Activated naive CD4-positive, alpha-beta T cell treated with anti-CD3 and anti-CD28 coated beads for 36 hours (primary cell): ENCODE measurements at regions not wholly inside any gene's neighbourhood (a gene's known extent, or its start where the extent isn't known, plus 50 kb on each side); places are given as distances from the start of the nearest gene placed in this dataset.

Experiments
- CTCF ChIA-PET: fragments of 350-600 bp; sonication (Branson Sonifier 250); formaldehyde crosslinking; loops from one replicate; lab custom pipeline; 2021; ENCODE audit warnings: antibody characterized with exemption; lab: Charles Lee
- DNase-seq: peaks from one replicate; pipeline ENCODE4 v3.0.0-alpha.2; 2020
- H3K27ac Mint-ChIP-seq: one replicate; pipeline ENCODE4 v1.8.0; 2021; ENCODE audit warnings: mild to moderate bottlenecking, mixed read lengths
- H3K27me3 Mint-ChIP-seq: one replicate; pipeline ENCODE4 v1.8.0; 2021; ENCODE audit warnings: low read depth, mixed read lengths
- H3K36me3 Mint-ChIP-seq: one replicate; pipeline ENCODE4 v1.8.0; 2021; ENCODE audit warnings: low read depth, mixed read lengths
- H3K4me1 Mint-ChIP-seq: one replicate; pipeline ENCODE4 v1.8.0; 2021; ENCODE audit warnings: low read depth, mixed read lengths
- H3K4me3 Mint-ChIP-seq: one replicate; pipeline ENCODE4 v1.8.0; 2021; ENCODE audit warnings: mild to moderate bottlenecking, moderate library complexity, mixed read lengths
- H3K9me3 Mint-ChIP-seq: one replicate; pipeline ENCODE4 v1.8.0; 2021; ENCODE audit warnings: mixed read lengths
- intact Hi-C: fragments of 100-400 bp; cut with micrococcal nuclease; formaldehyde crosslinking; loops from one replicate; pipeline ENCODE4 v1.15.1; 2023

DNA sequence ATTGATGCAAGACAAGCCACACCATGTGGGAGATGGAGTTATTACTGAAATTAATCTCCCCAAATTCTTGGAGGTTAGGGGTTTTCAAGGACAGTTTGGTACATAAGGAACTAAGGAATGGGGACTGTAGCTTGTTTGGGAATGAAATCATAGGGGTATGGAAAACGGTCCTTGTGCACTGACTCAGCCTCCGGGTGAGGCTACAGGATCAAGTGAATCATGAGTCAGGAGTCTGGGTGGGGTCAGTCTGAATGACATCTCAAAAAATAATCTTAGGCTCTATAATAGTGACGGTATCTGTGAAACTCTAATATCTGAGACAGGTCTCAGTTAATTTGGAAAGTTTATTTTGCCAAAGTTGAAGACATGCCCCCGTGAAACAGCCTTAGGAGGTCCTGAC lies 128.5 kb upstream of the CYSLTR1 start:
- DNase-seq = no peak
- no peaks in the 10 kb centered on the region for H3K4me1 Mint-ChIP-seq
- no peak overlapping the region for H3K27ac Mint-ChIP-seq
- H3K9me3 Mint-ChIP-seq = peaks cover 4% of the 10 kb centered on the region
- CTCF ChIA-PET = no interaction called here
- no peaks in the 10 kb centered on the region for H3K36me3 Mint-ChIP-seq
- no peak overlapping the region for H3K4me3 Mint-ChIP-seq
- intact Hi-C loops = no loop called here
- H3K27me3 Mint-ChIP-seq = no peaks in the 10 kb centered on the region

DNA sequence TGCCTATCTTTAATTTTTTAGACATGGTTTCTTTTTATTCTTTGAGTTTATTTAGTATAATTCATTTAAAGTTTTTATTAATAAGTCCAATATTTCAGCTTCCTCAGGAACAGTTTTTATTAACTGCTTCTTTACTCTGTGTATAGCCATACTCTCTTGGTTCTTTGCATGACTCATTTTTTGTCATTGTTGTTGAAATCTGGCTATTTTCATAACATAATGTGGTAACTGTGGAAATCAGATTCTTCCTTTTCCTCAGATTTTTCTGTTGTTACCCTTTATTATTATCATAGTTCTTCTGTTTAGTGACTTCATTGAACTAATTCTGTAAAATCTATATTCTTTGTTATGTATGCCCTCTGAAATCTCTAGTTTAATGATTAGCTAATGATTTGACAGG lies 124.9 kb upstream of the CYSLTR1 start:
- no peak overlapping the region for H3K27ac Mint-ChIP-seq
- H3K4me3 Mint-ChIP-seq = no peak overlapping the region
- peaks cover 2% of the 10 kb centered on the region for H3K36me3 Mint-ChIP-seq
- H3K9me3 Mint-ChIP-seq = peaks cover 3% of the 10 kb centered on the region
- no peak for DNase-seq
- intact Hi-C loops = no loop called here
- CTCF ChIA-PET = no interaction called here
- no peaks in the 10 kb centered on the region for H3K4me1 Mint-ChIP-seq
- no peaks in the 10 kb centered on the region for H3K27me3 Mint-ChIP-seq

DNA sequence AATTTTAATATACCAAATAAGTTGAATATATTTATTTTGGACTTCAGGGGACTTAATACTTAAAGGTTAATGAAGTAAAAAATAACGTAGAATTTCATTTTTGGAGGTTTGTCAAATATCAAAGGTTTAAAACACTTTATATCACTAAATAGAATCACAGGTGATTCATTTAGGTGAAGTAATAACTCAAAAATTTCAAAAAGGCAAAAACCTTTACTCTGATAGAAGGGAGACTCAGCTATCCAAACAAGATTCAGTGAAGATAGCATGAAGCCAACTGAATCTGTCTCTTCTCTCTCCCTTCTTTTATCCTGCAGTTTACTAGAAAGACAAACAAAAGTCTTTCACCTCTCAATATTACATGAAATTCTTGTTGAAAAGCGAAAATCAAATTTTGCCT lies 110.2 kb upstream of the CYSLTR1 start:
- H3K9me3 Mint-ChIP-seq = no peaks in the 10 kb centered on the region
- no peaks in the 10 kb centered on the region for H3K4me1 Mint-ChIP-seq
- no peaks in the 10 kb centered on the region for H3K27me3 Mint-ChIP-seq
- intact Hi-C loops = no loop called here
- CTCF ChIA-PET = no interaction called here
- no peak overlapping the region for H3K4me3 Mint-ChIP-seq
- no peaks in the 10 kb centered on the region for H3K36me3 Mint-ChIP-seq
- DNase-seq = no peak
- no peak overlapping the region for H3K27ac Mint-ChIP-seq

- peaks cover 3% of the 10 kb centered on the region for H3K9me3 Mint-ChIP-seq
- CTCF ChIA-PET = no interaction called here
- intact Hi-C loops = no loop called here
Observed at GRCh38 chrX:78429172-78429571, 101.8 kb upstream of the CYSLTR1 start.

GRCh38 chrX:78388663-78389062 lies 61.3 kb upstream of the CYSLTR1 start:
- intact Hi-C loops = no loop called here
- CTCF ChIA-PET = no interaction called here
- H3K27me3 Mint-ChIP-seq = no peaks in the 10 kb centered on the region
- peaks cover 3% of the 10 kb centered on the region for H3K36me3 Mint-ChIP-seq
- H3K4me3 Mint-ChIP-seq = no peak overlapping the region
- peaks cover 2% of the 10 kb centered on the region for H3K4me1 Mint-ChIP-seq
- peaks cover 9% of the 10 kb centered on the region for H3K9me3 Mint-ChIP-seq
- H3K27ac Mint-ChIP-seq = no peak overlapping the region
- DNase-seq = no peak

More at GRCh38 chrX:78429172-78429571, 101.8 kb upstream of the CYSLTR1 start:
- H3K27ac Mint-ChIP-seq = no peak overlapping the region
- no peak for DNase-seq
- no peaks in the 10 kb centered on the region for H3K4me1 Mint-ChIP-seq
- no peaks in the 10 kb centered on the region for H3K27me3 Mint-ChIP-seq
- no peaks in the 10 kb centered on the region for H3K36me3 Mint-ChIP-seq
- no peak overlapping the region for H3K4me3 Mint-ChIP-seq

DNA sequence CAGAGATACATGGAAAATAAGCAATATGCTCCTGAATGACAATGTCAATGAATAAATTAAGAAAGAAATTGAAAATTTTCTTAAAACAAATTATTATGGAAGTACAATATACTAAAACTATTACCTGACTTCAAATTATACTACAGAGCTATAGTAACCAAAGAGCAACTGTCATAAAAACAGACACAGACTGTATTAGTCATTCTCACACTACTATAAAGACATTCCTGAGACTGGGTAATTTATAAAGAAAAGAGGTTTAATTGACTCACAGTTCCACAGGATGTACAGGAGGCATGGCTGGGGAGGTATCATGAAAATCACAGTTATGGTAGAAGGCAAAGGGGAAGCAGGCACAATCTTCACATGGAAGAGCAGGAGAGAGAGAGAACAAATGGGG lies 60.0 kb upstream of the CYSLTR1 start:
- intact Hi-C loops = no loop called here
- H3K4me1 Mint-ChIP-seq = peaks cover 2% of the 10 kb centered on the region
- H3K36me3 Mint-ChIP-seq = peaks cover 3% of the 10 kb centered on the region
- no peak overlapping the region for H3K4me3 Mint-ChIP-seq
- CTCF ChIA-PET = no interaction called here
- no peak overlapping the region for H3K27ac Mint-ChIP-seq
- H3K9me3 Mint-ChIP-seq = peaks cover 9% of the 10 kb centered on the region
- H3K27me3 Mint-ChIP-seq = no peaks in the 10 kb centered on the region
- DNase-seq = no peak

- no peak overlapping the region for H3K27ac Mint-ChIP-seq
- intact Hi-C loops = no loop called here
- H3K4me1 Mint-ChIP-seq = peaks cover 3% of the 10 kb centered on the region
- peaks cover 12% of the 10 kb centered on the region for H3K9me3 Mint-ChIP-seq
- no peaks in the 10 kb centered on the region for H3K27me3 Mint-ChIP-seq
- CTCF ChIA-PET = no interaction called here
- H3K4me3 Mint-ChIP-seq = no peak overlapping the region
- no peak for DNase-seq
- peaks cover 3% of the 10 kb centered on the region for H3K36me3 Mint-ChIP-seq
Observed at GRCh38 chrX:78384486-78384885, 57.1 kb upstream of the CYSLTR1 start.

DNA sequence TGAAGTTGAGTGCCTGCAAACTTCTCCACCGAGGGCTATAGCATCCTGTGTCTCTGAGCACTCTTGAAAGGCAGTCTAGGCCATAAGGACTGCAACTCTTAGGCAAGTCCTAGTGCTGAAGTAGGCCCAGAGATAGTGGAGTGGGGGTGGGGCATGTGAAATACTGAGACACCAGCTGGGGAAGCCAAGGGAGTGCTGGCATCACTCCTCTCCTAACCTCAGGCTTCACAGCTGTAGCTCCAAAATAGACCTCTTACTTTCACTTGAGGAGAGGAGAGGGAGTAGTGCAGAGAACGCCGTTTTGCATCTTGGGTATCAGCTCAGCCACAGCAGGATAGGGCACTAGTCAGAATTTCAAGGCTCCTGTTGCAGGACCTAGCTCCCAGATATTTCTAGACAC lies 56.2 kb upstream of the CYSLTR1 start:
- Mint-ChIP-seq H3K4me1 (peaks cover 10% of the 10 kb centered on the region), H3K27ac (no peak overlapping the region), H3K4me3 (no peak overlapping the region), H3K9me3 (peaks cover 8% of the 10 kb centered on the region), H3K27me3 (no peaks in the 10 kb centered on the region), H3K36me3 (no peaks in the 10 kb centered on the region)
- intact Hi-C loops = no loop called here
- no peak for DNase-seq
- CTCF ChIA-PET = no interaction called here

DNA sequence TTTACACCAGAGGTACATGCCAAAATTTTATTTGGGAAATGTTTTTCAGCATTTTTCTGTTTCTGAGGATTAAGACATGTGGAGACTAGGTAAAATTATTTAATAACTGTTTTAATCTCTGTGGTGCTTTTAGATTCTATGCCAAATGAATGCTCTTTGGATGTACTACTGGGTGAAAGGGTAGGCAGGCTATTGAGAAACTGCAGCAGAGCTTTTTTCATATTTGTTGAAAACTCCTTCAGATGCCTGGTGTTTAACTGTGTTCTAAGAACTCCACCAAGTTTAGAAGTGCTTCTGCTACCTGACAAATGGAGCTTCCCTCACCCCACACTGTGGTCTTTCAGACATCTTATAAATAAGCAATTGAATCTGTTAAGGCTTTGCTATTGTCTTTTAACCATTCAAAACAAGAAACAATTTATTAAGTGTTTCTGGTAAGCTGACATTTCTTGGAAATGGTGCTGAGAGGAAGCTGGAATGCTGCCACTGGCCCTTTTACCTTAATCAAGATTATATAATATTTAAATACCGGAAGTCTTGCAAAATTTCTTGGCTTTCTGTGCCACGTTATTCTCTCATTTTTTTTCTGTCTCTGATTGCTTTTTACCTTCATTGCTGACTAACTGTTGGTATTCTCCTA lies 51.2 kb upstream of the CYSLTR1 start:
- Mint-ChIP-seq H3K36me3 (no peaks in the 10 kb centered on the region), H3K4me3 (no peak overlapping the region), H3K27me3 (no peaks in the 10 kb centered on the region), H3K9me3 (peaks cover 3% of the 10 kb centered on the region), H3K4me1 (peaks cover 18% of the 10 kb centered on the region), H3K27ac (no peak overlapping the region)
- DNase-seq = no peak
- CTCF ChIA-PET = no interaction called here
- intact Hi-C loops = loop anchor here (5.0 kb wide), 1 partner anchor 274 kb away; no protein-coding TSS in a partner anchor
